Right ventricle myocardium inferior (tissue), 1 donor: ENCODE measurements at regions not wholly inside any gene's neighbourhood (a gene's known extent, or its start where the extent isn't known, plus 50 kb on each side); places are given as distances from the start of the nearest gene placed in this dataset.

ENCODE experiments used
- ATAC-seq: fragments of 200-7000 bp; cut with Tn5 transposase; one replicate; pipeline ENCODE4 v1.9.1; 2020; ENCODE audit warnings: mild to moderate bottlenecking, moderate library complexity
- DNase-seq: peaks from one replicate; pipeline ENCODE4 v3.0.0; 2021; ENCODE audit errors: missing footprints
- intact Hi-C: fragments of 100-400 bp; cut with DNase I; formaldehyde crosslinking; loops from one replicate; pipeline ENCODE4 v1.11.0; 2022
- donor health status: DM: no; HTN: yes; CAD: no; lungs with severe emphysema.

- intact Hi-C loops: loop anchor here (2.0 to 5.0 kb wide), 4 partner anchors 20 to 418 kb away; no protein-coding TSS in a partner anchor
- peak; percentile 80 for DNase-seq
- ATAC-seq: peak; percentile 58
These were observed 57.3 kb upstream of the BCOR start for GRCh38 chrX:40154853-40155588.

- ATAC-seq: peak; percentile 40
These were observed 56.6 kb upstream of the BCOR start for GRCh38 chrX:40154250-40154852.

GRCh38 chrX:40153345-40154249 is 55.8 kb upstream of the BCOR start:
- intact Hi-C loops: loop anchor here (2.0 to 5.0 kb wide), 5 partner anchors 21 to 416 kb away; no protein-coding TSS in a partner anchor
- DNase-seq: peak; percentile 84
- ATAC-seq: peak; percentile 15

More at GRCh38 chrX:40154250-40154852, 56.6 kb upstream of the BCOR start:
- intact Hi-C loops: loop anchor here (2.0 to 5.0 kb wide), 4 partner anchors 20 to 417 kb away; no protein-coding TSS in a partner anchor
- no peak for DNase-seq

GRCh38 chrX:40152741-40153344 is 55.1 kb upstream of the BCOR start:
- ATAC-seq (peak; percentile 70), DNase-seq (no peak)
- intact Hi-C loops: loop anchor here (2.0 to 5.0 kb wide), 4 partner anchors 44 to 416 kb away; no protein-coding TSS in a partner anchor

GRCh38 chrX:40152173-40152711 is 54.5 kb upstream of the BCOR start:
- intact Hi-C loops: loop anchor here (2.0 to 5.0 kb wide), 4 partner anchors 43 to 415 kb away; no protein-coding TSS in a partner anchor
- ATAC-seq: peak; percentile 48
- DNase-seq: no peak

- no peak for ATAC-seq
- DNase-seq: no peak
These were observed 53.7 kb upstream of the BCOR start for GRCh38 chrX:40151211-40152172.

GRCh38 chrX:40150503-40150902 is 52.7 kb upstream of the BCOR start:
- DNase-seq (no peak), ATAC-seq (no peak)
- intact Hi-C loops: loop anchor here (5.0 kb wide), 3 partner anchors 138 to 413 kb away; no protein-coding TSS in a partner anchor

More at GRCh38 chrX:40151211-40152172, 53.7 kb upstream of the BCOR start:
- intact Hi-C loops: loop anchor here (2.0 to 5.0 kb wide), 4 partner anchors 43 to 414 kb away; no protein-coding TSS in a partner anchor

GRCh38 chrX:40149286-40150175 is 51.8 kb upstream of the BCOR start:
- intact Hi-C loops: loop anchor here (5.0 kb wide), 3 partner anchors 137 to 412 kb away; no protein-coding TSS in a partner anchor
- DNase-seq (no peak), ATAC-seq (no peak)

- intact Hi-C loops: no loop called here
- no peak for ATAC-seq
- DNase-seq: no peak
These were observed 50.9 kb upstream of the BCOR start for GRCh38 chrX:40148385-40149285.

GRCh38 chrX:40147971-40148370 is 50.2 kb upstream of the BCOR start:
- no peak for DNase-seq
- ATAC-seq: no peak
- intact Hi-C loops: no loop called here
